MM.1S (cell line): ENCODE measurements at regions not wholly inside any gene's neighbourhood (a gene's known extent, or its start where the extent isn't known, plus 50 kb on each side); places are given as distances from the start of the nearest gene placed in this dataset.

ENCODE experiments used
- DNase-seq: peaks from one replicate; pipeline ENCODE4 v3.0.0-alpha.2; 2015
- H2AFZ ChIP-seq: fragments of 300-600 bp; sonication (generic); 2 replicates; pipeline ENCODE4 v1.6.0; 2016; ENCODE audit warnings: antibody characterized with exemption, low read length
- H3F3A ChIP-seq: fragments of 300-600 bp; sonication (generic); 2 replicates; pipeline ENCODE4 v1.6.1; 2016; ENCODE audit warnings: mild to moderate bottlenecking, antibody characterized with exemption, low read length, moderate library complexity, mixed read lengths; ENCODE audit not compliant: insufficient read depth
- H3K27ac ChIP-seq: fragments of 300-600 bp; sonication (generic); 2 replicates; pipeline ENCODE4 v1.5.1; 2016; ENCODE audit warnings: mild to moderate bottlenecking, low read length
- H3K27me3 ChIP-seq: fragments of 300-600 bp; sonication (generic); replicated peaks from 2 replicates; pipeline ENCODE4 v1.6.0; 2016; ENCODE audit warnings: low read length; ENCODE audit not compliant: insufficient read depth
- H3K36me3 ChIP-seq: fragments of 300-600 bp; sonication (generic); replicated peaks from 2 replicates; pipeline ENCODE4 v1.6.1; 2016; ENCODE audit warnings: mild to moderate bottlenecking, low read length, mixed read lengths; ENCODE audit not compliant: insufficient read depth
- H3K4me1 ChIP-seq: fragments of 300-600 bp; sonication (generic); 2 replicates; pipeline ENCODE4 v1.6.1; 2016; ENCODE audit warnings: low read length, mixed read lengths
- H3K4me2 ChIP-seq: fragments of 300-600 bp; sonication (generic); 2 replicates; pipeline ENCODE4 v1.6.0; 2016; ENCODE audit warnings: low read depth, low read length
- H3K4me3 ChIP-seq: fragments of 300-600 bp; sonication (generic); 2 replicates; pipeline ENCODE4 v1.5.1; 2016; ENCODE audit warnings: low read length, mixed read lengths
- H3K79me2 ChIP-seq: fragments of 300-600 bp; sonication (generic); 2 replicates; pipeline ENCODE4 v1.6.1; 2016; ENCODE audit warnings: mixed run types, low read length, mixed read lengths
- H3K9ac ChIP-seq: fragments of 300-600 bp; sonication (generic); 2 replicates; pipeline ENCODE4 v1.6.1; 2016; ENCODE audit warnings: low read length, mixed read lengths
- H3K9me2 ChIP-seq: fragments of 300-600 bp; sonication (generic); replicated peaks from 2 replicates; pipeline ENCODE4 v1.6.1; 2016; ENCODE audit warnings: mild to moderate bottlenecking, low read length, mixed read lengths; ENCODE audit not compliant: insufficient read depth
- H3K9me3 ChIP-seq: fragments of 300-600 bp; sonication (generic); replicated peaks from 2 replicates; pipeline ENCODE4 v1.6.1; 2016; ENCODE audit warnings: mild to moderate bottlenecking, low read length, mixed read lengths; ENCODE audit not compliant: insufficient read depth
- H4K20me1 ChIP-seq: fragments of 300-600 bp; sonication (generic); 2 replicates; pipeline ENCODE4 v1.6.1; 2016; ENCODE audit warnings: mild to moderate bottlenecking, low read length, moderate library complexity, mixed read lengths; ENCODE audit not compliant: insufficient read depth
- EZH2 ChIP-seq: fragments of 300-600 bp; sonication (generic); optimal IDR thresholded peaks from 2 replicates; pipeline ENCODE3; 2017; ENCODE audit warnings: low read depth, mild to moderate bottlenecking, antibody characterized with exemption, low read length, mixed read lengths
- EZH2phosphoT487 ChIP-seq: fragments of 300-600 bp; sonication (generic); IDR thresholded peaks from 2 replicates; pipeline ENCODE4 v1.6.1; 2018; ENCODE audit warnings: antibody characterized with exemption, low read length
- TF ChIP-seq, protein P1 (sequence below): fragments of 300-600 bp; sonication (generic); IDR thresholded peaks from 2 replicates; pipeline ENCODE4 v1.5.1; 2016; ENCODE audit warnings: antibody characterized with exemption, low read length, mixed read lengths

- H3F3A ChIP-seq = no peaks in the 10 kb centered on the region
- no peak overlapping the region for H2AFZ ChIP-seq
- no peak overlapping the region for H3K27ac ChIP-seq
- no peaks in the 10 kb centered on the region for H3K36me3 ChIP-seq
- H3K4me2 ChIP-seq = no peak overlapping the region
- no peaks in the 10 kb centered on the region for H3K4me1 ChIP-seq
- TF ChIP-seq, protein P1, sequence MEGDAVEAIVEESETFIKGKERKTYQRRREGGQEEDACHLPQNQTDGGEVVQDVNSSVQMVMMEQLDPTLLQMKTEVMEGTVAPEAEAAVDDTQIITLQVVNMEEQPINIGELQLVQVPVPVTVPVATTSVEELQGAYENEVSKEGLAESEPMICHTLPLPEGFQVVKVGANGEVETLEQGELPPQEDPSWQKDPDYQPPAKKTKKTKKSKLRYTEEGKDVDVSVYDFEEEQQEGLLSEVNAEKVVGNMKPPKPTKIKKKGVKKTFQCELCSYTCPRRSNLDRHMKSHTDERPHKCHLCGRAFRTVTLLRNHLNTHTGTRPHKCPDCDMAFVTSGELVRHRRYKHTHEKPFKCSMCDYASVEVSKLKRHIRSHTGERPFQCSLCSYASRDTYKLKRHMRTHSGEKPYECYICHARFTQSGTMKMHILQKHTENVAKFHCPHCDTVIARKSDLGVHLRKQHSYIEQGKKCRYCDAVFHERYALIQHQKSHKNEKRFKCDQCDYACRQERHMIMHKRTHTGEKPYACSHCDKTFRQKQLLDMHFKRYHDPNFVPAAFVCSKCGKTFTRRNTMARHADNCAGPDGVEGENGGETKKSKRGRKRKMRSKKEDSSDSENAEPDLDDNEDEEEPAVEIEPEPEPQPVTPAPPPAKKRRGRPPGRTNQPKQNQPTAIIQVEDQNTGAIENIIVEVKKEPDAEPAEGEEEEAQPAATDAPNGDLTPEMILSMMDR = no peak
- no peak for TF ChIP-seq EZH2
- TF ChIP-seq EZH2phosphoT487 = no peak
- H3K9me3 ChIP-seq = no peaks in the 10 kb centered on the region
- H4K20me1 ChIP-seq = no peaks in the 10 kb centered on the region
- no peak overlapping the region for H3K4me3 ChIP-seq
- H3K79me2 ChIP-seq = no peaks in the 10 kb centered on the region
- no peaks in the 10 kb centered on the region for H3K27me3 ChIP-seq
- no peak for DNase-seq
- no peaks in the 10 kb centered on the region for H3K9me2 ChIP-seq
- H3K9ac ChIP-seq = no peak overlapping the region
Observed at GRCh38 chr21:16742131-16742641, 770.7 kb upstream of the CXADR start.

DNA sequence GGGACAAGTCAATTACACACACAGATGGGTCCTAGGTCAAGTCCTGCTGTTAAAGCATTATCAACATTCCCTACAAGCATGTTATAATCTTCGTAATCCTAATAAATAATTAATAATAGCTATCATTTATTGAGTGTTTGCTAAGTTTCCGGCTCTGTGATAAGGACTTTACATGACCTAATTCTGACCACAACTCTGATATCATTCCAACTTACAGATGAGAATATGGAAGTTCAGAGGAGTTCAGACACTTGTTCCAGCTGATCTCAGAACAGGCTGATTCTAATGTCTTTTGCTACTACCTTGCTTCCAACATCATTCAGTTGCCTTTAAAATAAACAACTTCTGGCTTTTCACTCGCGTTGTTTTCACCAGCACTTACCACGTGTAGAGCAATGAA lies 770.1 kb upstream of the CXADR start:
- Histone ChIP-seq H3K79me2 (no peaks in the 10 kb centered on the region), H2AFZ (no peak overlapping the region), H3K27ac (no peak overlapping the region), H4K20me1 (no peaks in the 10 kb centered on the region), H3K9ac (no peak overlapping the region), H3K4me1 (no peaks in the 10 kb centered on the region), H3K27me3 (no peaks in the 10 kb centered on the region), H3F3A (no peaks in the 10 kb centered on the region), H3K9me3 (no peaks in the 10 kb centered on the region), H3K4me3 (no peak overlapping the region), H3K4me2 (no peak overlapping the region), H3K36me3 (no peaks in the 10 kb centered on the region), H3K9me2 (no peaks in the 10 kb centered on the region)
- no peak for DNase-seq
- TF ChIP-seq, protein P1 = no peak
- TF ChIP-seq EZH2 (no peak), EZH2phosphoT487 (no peak)

GRCh38 chr21:16743317-16743716 lies 769.5 kb upstream of the CXADR start:
- Histone ChIP-seq H3K36me3 (no peaks in the 10 kb centered on the region), H3F3A (no peaks in the 10 kb centered on the region), H3K27me3 (no peaks in the 10 kb centered on the region), H3K4me3 (no peak overlapping the region), H3K27ac (no peak overlapping the region), H3K79me2 (no peaks in the 10 kb centered on the region), H3K4me1 (no peaks in the 10 kb centered on the region), H3K9me3 (no peaks in the 10 kb centered on the region), H2AFZ (no peak overlapping the region), H3K9me2 (no peaks in the 10 kb centered on the region), H3K9ac (no peak overlapping the region), H4K20me1 (no peaks in the 10 kb centered on the region), H3K4me2 (no peak overlapping the region)
- no peak for DNase-seq
- TF ChIP-seq EZH2 = no peak
- TF ChIP-seq, protein P1 = no peak
- TF ChIP-seq EZH2phosphoT487 = no peak
